ENCODE measurements at regions not wholly inside any gene's neighbourhood (a gene's known extent, or its start where the extent isn't known, plus 50 kb on each side); places are given as distances from the start of the nearest gene placed in this dataset.

- Histone ChIP-seq H3K4me3 (no peak overlapping the region), H3K9me3 (no peaks in the 10 kb centered on the region), H3K4me1 (no peaks in the 10 kb centered on the region), H3K27me3 (no peaks in the 10 kb centered on the region), H3K27ac (no peak overlapping the region), H3K36me3 (no peaks in the 10 kb centered on the region)
- no peak for DNase-seq (ENCODE audit: low spot score in 2 of 2)
- no peak for TF ChIP-seq POLR2A (IDR thresholded peaks at IDR 0.05)
- TF ChIP-seq CTCF (IDR thresholded peaks at IDR 0.05): no peak
- TF ChIP-seq EP300 (IDR thresholded peaks at IDR 0.05): no peak
- no peak for TF ChIP-seq POLR2AphosphoS5 (IDR thresholded peaks at IDR 0.05)
These were observed 73.8 kb downstream of the CBLN2 start for GRCh38 chr18:72470391-72470790.

GRCh38 chr18:72468021-72468710 is 76.0 kb downstream of the CBLN2 start:
- Histone ChIP-seq H3K27ac (no peak overlapping the region), H3K4me3 (no peak overlapping the region), H3K4me1 (no peaks in the 10 kb centered on the region), H3K36me3 (no peaks in the 10 kb centered on the region), H3K9me3 (no peaks in the 10 kb centered on the region), H3K27me3 (no peaks in the 10 kb centered on the region)
- WGBS: 54% methylated on average over 4 of the region's 4 CpGs
- no peak for TF ChIP-seq CTCF (IDR thresholded peaks at IDR 0.05)
- TF ChIP-seq POLR2AphosphoS5 (IDR thresholded peaks at IDR 0.05): no peak
- no peak for TF ChIP-seq EP300 (IDR thresholded peaks at IDR 0.05)
- no peak for TF ChIP-seq POLR2A (IDR thresholded peaks at IDR 0.05)
- DNase-seq (ENCODE audit: low spot score in 2 of 2): no peak

GRCh38 chr18:72460210-72460680 is 83.9 kb downstream of the CBLN2 start:
- Histone ChIP-seq H3K4me1 (no peaks in the 10 kb centered on the region), H3K27me3 (no peaks in the 10 kb centered on the region), H3K36me3 (no peaks in the 10 kb centered on the region), H3K9me3 (no peaks in the 10 kb centered on the region), H3K4me3 (no peak overlapping the region), H3K27ac (no peak overlapping the region)
- 32% methylated on average over 1 of the region's 1 CpG for WGBS
- TF ChIP-seq EP300 (IDR thresholded peaks at IDR 0.05) (no peak), POLR2AphosphoS5 (IDR thresholded peaks at IDR 0.05) (no peak), CTCF (IDR thresholded peaks at IDR 0.05) (no peak), POLR2A (IDR thresholded peaks at IDR 0.05) (no peak)
- DNase-seq (ENCODE audit: low spot score in 2 of 2): no peak

GRCh38 chr18:72458271-72458670 is 85.9 kb downstream of the CBLN2 start:
- H3K4me3 ChIP-seq: no peak overlapping the region
- H3K36me3 ChIP-seq: no peaks in the 10 kb centered on the region
- H3K9me3 ChIP-seq: no peaks in the 10 kb centered on the region
- H3K4me1 ChIP-seq: no peaks in the 10 kb centered on the region
- no peaks in the 10 kb centered on the region for H3K27me3 ChIP-seq
- DNase-seq (ENCODE audit: low spot score in 2 of 2): no peak
- no peak for TF ChIP-seq EP300 (IDR thresholded peaks at IDR 0.05)
- no peak for TF ChIP-seq CTCF (IDR thresholded peaks at IDR 0.05)
- TF ChIP-seq POLR2AphosphoS5 (IDR thresholded peaks at IDR 0.05): no peak
- TF ChIP-seq POLR2A (IDR thresholded peaks at IDR 0.05): no peak
- no peak overlapping the region for H3K27ac ChIP-seq

- no peaks in the 10 kb centered on the region for H3K36me3 ChIP-seq
- TF ChIP-seq CTCF (IDR thresholded peaks at IDR 0.05) (no peak), POLR2A (IDR thresholded peaks at IDR 0.05) (no peak), EP300 (IDR thresholded peaks at IDR 0.05) (no peak), POLR2AphosphoS5 (IDR thresholded peaks at IDR 0.05) (no peak)
- 50% methylated on average over 1 of the region's 1 CpG for WGBS
- H3K27me3 ChIP-seq: no peaks in the 10 kb centered on the region
- no peaks in the 10 kb centered on the region for H3K9me3 ChIP-seq
- H3K27ac ChIP-seq: no peak overlapping the region
- H3K4me1 ChIP-seq: no peaks in the 10 kb centered on the region
- DNase-seq (ENCODE audit: low spot score in 2 of 2): no peak
- H3K4me3 ChIP-seq: no peak overlapping the region
These were observed 87.3 kb downstream of the CBLN2 start for GRCh38 chr18:72456802-72457201.

Data from suprapubic skin (tissue), 4 donors.